ENCODE measurements at regions not wholly inside any gene's neighbourhood (a gene's known extent, or its start where the extent isn't known, plus 50 kb on each side); places are given as distances from the start of the nearest gene placed in this dataset.
"Not testable (repeated sequence)": the region's sequence is repeated elsewhere in the genome, so short reads cannot be mapped to it uniquely, and the experiment has no call there.

- H3K4me3 Mint-ChIP-seq = no peak overlapping the region
Measured at GRCh38 chr2:195548198-195548940, 108.7 kb upstream of the SLC39A10 start.

GRCh38 chr2:195547268-195547840 lies 109.7 kb upstream of the SLC39A10 start:
- H3K4me3 Mint-ChIP-seq; H3K27ac Mint-ChIP-seq; H3K4me1 Mint-ChIP-seq; H3K36me3 Mint-ChIP-seq (ENCODE audit: low read depth); H3K27me3 Mint-ChIP-seq (ENCODE audit: low read depth, poor library complexity); DNase-seq: not testable (repeated sequence)
- peaks cover 22% of the 10 kb centered on the region for H3K9me3 Mint-ChIP-seq

More at GRCh38 chr2:195548198-195548940, 108.7 kb upstream of the SLC39A10 start:
- no peak for DNase-seq
- Mint-ChIP-seq H3K4me1 (no peaks in the 10 kb centered on the region), H3K27me3 (ENCODE audit: low read depth, poor library complexity) (no peaks in the 10 kb centered on the region), H3K27ac (no peak overlapping the region), H3K36me3 (ENCODE audit: low read depth) (no peaks in the 10 kb centered on the region), H3K9me3 (peaks cover 22% of the 10 kb centered on the region)
- no peak for TF ChIP-seq CTCF (IDR thresholded peaks at IDR 0.05)

- DNase-seq = no peak
- TF ChIP-seq CTCF (IDR thresholded peaks at IDR 0.05) = no peak
- Mint-ChIP-seq H3K27me3 (ENCODE audit: low read depth, poor library complexity) (no peaks in the 10 kb centered on the region), H3K4me1 (no peaks in the 10 kb centered on the region), H3K9me3 (peaks cover 22% of the 10 kb centered on the region), H3K36me3 (ENCODE audit: low read depth) (no peaks in the 10 kb centered on the region), H3K27ac (no peak overlapping the region), H3K4me3 (no peak overlapping the region)
Measured at GRCh38 chr2:195545811-195546210, 111.2 kb upstream of the SLC39A10 start.

GRCh38 chr2:195543902-195544894 lies 112.8 kb upstream of the SLC39A10 start:
- H3K4me1 Mint-ChIP-seq = no peaks in the 10 kb centered on the region
- no peaks in the 10 kb centered on the region for H3K36me3 Mint-ChIP-seq (ENCODE audit: low read depth)
- no peak for TF ChIP-seq CTCF (IDR thresholded peaks at IDR 0.05)
- no peaks in the 10 kb centered on the region for H3K27me3 Mint-ChIP-seq (ENCODE audit: low read depth, poor library complexity)
- H3K27ac Mint-ChIP-seq = no peak overlapping the region
- peaks cover 21% of the 10 kb centered on the region for H3K9me3 Mint-ChIP-seq
- H3K4me3 Mint-ChIP-seq = no peak overlapping the region
- no peak for DNase-seq

GRCh38 chr2:195543063-195543462 lies 114.0 kb upstream of the SLC39A10 start:
- no peak for DNase-seq
- Mint-ChIP-seq H3K27ac (no peak overlapping the region), H3K4me3 (no peak overlapping the region), H3K36me3 (ENCODE audit: low read depth) (no peaks in the 10 kb centered on the region), H3K9me3 (peaks cover 10% of the 10 kb centered on the region), H3K27me3 (ENCODE audit: low read depth, poor library complexity) (peaks cover 3% of the 10 kb centered on the region), H3K4me1 (no peaks in the 10 kb centered on the region)
- no peak for TF ChIP-seq CTCF (IDR thresholded peaks at IDR 0.05)

- H3K9me3 Mint-ChIP-seq = peaks cover 8% of the 10 kb centered on the region
- H3K4me1 Mint-ChIP-seq = peaks cover 6% of the 10 kb centered on the region
- TF ChIP-seq CTCF (IDR thresholded peaks at IDR 0.05) = no peak
- H3K27me3 Mint-ChIP-seq (ENCODE audit: low read depth, poor library complexity) = peaks cover 3% of the 10 kb centered on the region
- no peak overlapping the region for H3K27ac Mint-ChIP-seq
- DNase-seq = no peak
- no peaks in the 10 kb centered on the region for H3K36me3 Mint-ChIP-seq (ENCODE audit: low read depth)
- H3K4me3 Mint-ChIP-seq = no peak overlapping the region
Measured at GRCh38 chr2:195542067-195542466, 115.0 kb upstream of the SLC39A10 start.
